Esophagus muscularis mucosa (tissue), 4 donors: ENCODE measurements at regions not wholly inside any gene's neighbourhood (a gene's known extent, or its start where the extent isn't known, plus 50 kb on each side); places are given as distances from the start of the nearest gene placed in this dataset.

Experiments used
- DNase-seq: peaks from one replicate; pipeline ENCODE4 v3.0.0-alpha.2; 2017; ENCODE audit errors: extremely low spot score
- H3K27ac ChIP-seq, 4 donors: fragments of 200-600 bp; sonication (generic); replicated peaks in 1 of 4; 1 replicate in 3 of 4; 2 replicates in 1 of 4; pipeline ENCODE4 v1.5.1; 2016 to 2019; ENCODE audit warnings: mild to moderate bottlenecking in 1 of 4
- H3K27me3 ChIP-seq, 4 donors: fragments of 200-600 bp; sonication (generic); one replicate each; pipeline versions ENCODE4 v1.5.1 to v1.6.0; 2016 to 2019
- H3K36me3 ChIP-seq, 4 donors: fragments of 200-600 bp; sonication (generic); one replicate each; pipeline ENCODE4 v1.5.1; 2016 to 2019
- H3K4me1 ChIP-seq, 4 donors: fragments of 200-600 bp; sonication (generic); one replicate each; pipeline ENCODE4 v1.5.1; 2016 to 2019
- H3K4me3 ChIP-seq, 4 donors: fragments of 200-600 bp; sonication (generic); 1 replicate in 2 of 4; 2 replicates in 2 of 4; pipeline ENCODE4 v1.5.1; 2016 to 2019; ENCODE audit warnings: mild to moderate bottlenecking in 4 of 4, moderate library complexity in 1 of 4
- H3K9me3 ChIP-seq, 4 donors: fragments of 200-600 bp; sonication (generic); 1 replicate in 3 of 4; 2 replicates in 1 of 4; pipeline ENCODE4 v1.5.1; 2016 to 2019
- EP300 ChIP-seq: sonication (generic); formaldehyde crosslinking; IDR thresholded peaks from one replicate; pipeline ENCODE4 v1.6.1; 2017; ENCODE audit warnings: antibody characterized with exemption
- POLR2A ChIP-seq: fragments of 450-650 bp; IDR thresholded peaks from one replicate; pipeline ENCODE4 v1.6.1; 2017; ENCODE audit warnings: antibody characterized with exemption, moderate library complexity, mild to moderate bottlenecking, low read depth
- POLR2AphosphoS5 ChIP-seq, 2 donors: sonication (generic); formaldehyde crosslinking; IDR thresholded peaks; one replicate each; pipeline ENCODE4 v1.6.1; 2017; ENCODE audit warnings: antibody characterized with exemption in 2 of 2
- WGBS: methylation state at CpG from one replicate; pipeline ENCODE4 v1.1.5; 2018; 5-methylcytosine and 5-hydroxymethylcytosine counted together
- intact Hi-C: fragments of 100-400 bp; cut with DNase I; formaldehyde crosslinking; loops from one replicate; pipeline ENCODE4 v1.15.1; 2023
- TF ChIP-seq, protein P1 (sequence below), 3 experiments: fragments of 200-600 bp in 2 of 3; fragments of 450-650 bp in 1 of 3; sonication (generic) in 2 of 3; IDR thresholded peaks; one replicate each; pipeline ENCODE4 v1.5.1; 2017 to 2019; ENCODE audit warnings: antibody characterized with exemption in 3 of 3, mild to moderate bottlenecking in 2 of 3, moderate library complexity in 1 of 3

DNA sequence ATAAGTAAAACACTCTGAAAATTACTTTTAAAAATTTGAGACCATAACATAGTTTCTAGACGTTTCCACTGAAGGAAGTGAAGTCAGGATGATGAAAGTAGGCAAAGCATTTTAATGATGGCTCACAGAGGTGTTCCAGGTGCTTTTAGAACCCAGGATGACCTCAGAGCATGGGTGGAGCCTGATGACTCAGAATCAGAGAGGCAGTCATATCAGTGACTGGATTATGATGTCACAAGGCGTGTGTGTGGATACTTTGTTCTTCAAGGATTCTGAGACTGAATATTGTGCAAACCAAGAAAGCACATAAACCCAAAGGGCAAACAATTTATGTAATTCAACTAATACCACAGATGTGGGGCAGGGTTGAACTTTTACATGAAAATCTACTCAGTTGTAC is 200.2 kb upstream of the FOXN2 start:
- no peak overlapping the region for H3K4me3 ChIP-seq
- no peak overlapping the region for H3K27ac ChIP-seq
- H3K9me3 ChIP-seq, result no peaks in the 10 kb centered on the region
- intact Hi-C loops, result no loop called here
- no peaks in the 10 kb centered on the region for H3K27me3 ChIP-seq
- H3K36me3 ChIP-seq, result no peaks in the 10 kb centered on the region
- H3K4me1 ChIP-seq, result peaks cover 8 to 14% (median 12%) of the 10 kb centered on the region in 4 donors
- no peak for DNase-seq
- 58% methylated on average over 2 of the region's 2 CpGs for WGBS
- TF ChIP-seq EP300 (no peak), POLR2AphosphoS5 (IDR thresholded peaks at IDR 0.05) (no peak), POLR2A (no peak)
- TF ChIP-seq, protein P1, sequence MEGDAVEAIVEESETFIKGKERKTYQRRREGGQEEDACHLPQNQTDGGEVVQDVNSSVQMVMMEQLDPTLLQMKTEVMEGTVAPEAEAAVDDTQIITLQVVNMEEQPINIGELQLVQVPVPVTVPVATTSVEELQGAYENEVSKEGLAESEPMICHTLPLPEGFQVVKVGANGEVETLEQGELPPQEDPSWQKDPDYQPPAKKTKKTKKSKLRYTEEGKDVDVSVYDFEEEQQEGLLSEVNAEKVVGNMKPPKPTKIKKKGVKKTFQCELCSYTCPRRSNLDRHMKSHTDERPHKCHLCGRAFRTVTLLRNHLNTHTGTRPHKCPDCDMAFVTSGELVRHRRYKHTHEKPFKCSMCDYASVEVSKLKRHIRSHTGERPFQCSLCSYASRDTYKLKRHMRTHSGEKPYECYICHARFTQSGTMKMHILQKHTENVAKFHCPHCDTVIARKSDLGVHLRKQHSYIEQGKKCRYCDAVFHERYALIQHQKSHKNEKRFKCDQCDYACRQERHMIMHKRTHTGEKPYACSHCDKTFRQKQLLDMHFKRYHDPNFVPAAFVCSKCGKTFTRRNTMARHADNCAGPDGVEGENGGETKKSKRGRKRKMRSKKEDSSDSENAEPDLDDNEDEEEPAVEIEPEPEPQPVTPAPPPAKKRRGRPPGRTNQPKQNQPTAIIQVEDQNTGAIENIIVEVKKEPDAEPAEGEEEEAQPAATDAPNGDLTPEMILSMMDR (IDR thresholded peaks at IDR 0.05), result no peak

DNA sequence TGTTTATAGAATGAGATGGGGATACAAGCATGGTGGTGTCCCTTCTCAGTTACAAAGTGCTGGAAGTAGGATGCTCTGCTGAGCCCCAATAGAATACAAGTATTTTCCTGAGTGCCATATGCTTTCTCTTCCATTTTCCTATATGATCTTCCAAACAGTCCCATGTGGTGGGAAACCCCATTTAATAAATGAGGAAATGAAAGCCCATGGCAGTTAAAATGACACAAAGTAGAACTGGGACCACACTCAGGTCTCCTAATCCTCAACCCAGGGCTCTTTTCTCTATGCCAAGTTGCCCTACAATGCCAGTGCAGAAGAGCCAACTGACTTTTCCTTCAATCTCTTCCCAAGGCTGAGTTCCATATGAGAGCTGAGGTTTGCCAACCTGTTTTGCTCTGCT is 198.0 kb upstream of the FOXN2 start:
- Histone ChIP-seq H3K36me3 (no peaks in the 10 kb centered on the region), H3K4me3 (no peak overlapping the region), H3K9me3 (no peaks in the 10 kb centered on the region), H3K27ac (no peak overlapping the region), H3K27me3 (no peaks in the 10 kb centered on the region), H3K4me1 (peaks cover 6 to 8% (median 8%) of the 10 kb centered on the region in 4 donors)
- intact Hi-C loops, result no loop called here
- no peak for TF ChIP-seq EP300
- TF ChIP-seq POLR2A, result no peak
- TF ChIP-seq POLR2AphosphoS5 (IDR thresholded peaks at IDR 0.05), result no peak
- TF ChIP-seq, protein P1 (IDR thresholded peaks at IDR 0.05), result no peak
- DNase-seq, result no peak

DNA sequence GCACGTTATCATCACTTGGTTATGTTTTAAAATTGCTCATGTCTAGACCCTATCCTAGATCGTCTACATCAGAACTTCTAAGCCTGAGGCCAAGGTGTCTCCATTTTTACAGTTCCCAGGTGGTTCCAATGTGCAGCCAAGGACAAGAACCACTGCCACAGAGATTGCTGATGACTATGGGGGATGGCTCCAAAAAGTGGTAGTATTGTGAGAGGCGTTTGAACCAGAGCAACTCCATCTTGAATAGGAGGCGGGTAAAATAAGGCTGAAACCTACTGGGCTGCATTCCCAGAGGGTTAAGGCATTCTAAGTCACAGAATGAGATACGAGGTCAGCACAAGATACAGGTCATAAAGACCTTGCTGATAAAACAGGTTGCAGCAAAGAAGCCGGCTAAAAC is 195.6 kb upstream of the FOXN2 start:
- DNase-seq, result no peak
- H3K36me3 ChIP-seq, result no peaks in the 10 kb centered on the region
- no peak for TF ChIP-seq EP300
- no peak for TF ChIP-seq POLR2AphosphoS5 (IDR thresholded peaks at IDR 0.05)
- TF ChIP-seq POLR2A, result no peak
- TF ChIP-seq, protein P1 (IDR thresholded peaks at IDR 0.05), result no peak
- H3K27me3 ChIP-seq, result no peaks in the 10 kb centered on the region
- 91% methylated on average over 6 of the region's 6 CpGs for WGBS
- intact Hi-C loops, result no loop called here
- H3K4me3 ChIP-seq, result no peak overlapping the region
- H3K4me1 ChIP-seq, result no peaks in the 10 kb centered on the region
- H3K9me3 ChIP-seq, result no peaks in the 10 kb centered on the region
- H3K27ac ChIP-seq, result no peak overlapping the region

DNA sequence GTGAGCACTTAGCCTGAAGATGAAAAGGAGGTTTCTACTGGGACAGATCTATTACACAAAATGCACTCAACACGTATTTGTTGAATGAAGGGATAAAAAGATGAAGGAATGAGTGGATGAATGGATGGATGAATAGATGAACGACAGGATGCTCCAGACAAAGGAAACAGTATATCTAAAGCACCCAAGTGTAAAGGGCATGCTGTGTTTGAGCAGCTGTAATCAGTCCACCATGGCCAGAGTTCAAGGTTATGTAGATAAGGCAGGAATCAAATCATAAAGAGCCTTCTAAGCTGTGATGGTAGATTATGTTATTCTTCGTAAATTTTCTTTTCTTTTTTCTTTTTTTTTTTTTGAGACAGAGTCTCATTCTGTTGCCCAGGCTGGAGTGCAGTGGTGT is 194.4 kb upstream of the FOXN2 start:
- no peaks in the 10 kb centered on the region for H3K4me1 ChIP-seq
- no peak for DNase-seq
- intact Hi-C loops, result no loop called here
- WGBS, result 73% methylated on average over 3 of the region's 3 CpGs
- no peaks in the 10 kb centered on the region for H3K27me3 ChIP-seq
- no peak overlapping the region for H3K4me3 ChIP-seq
- no peak overlapping the region for H3K27ac ChIP-seq
- no peaks in the 10 kb centered on the region for H3K9me3 ChIP-seq
- no peak for TF ChIP-seq POLR2A
- TF ChIP-seq, protein P1 (IDR thresholded peaks at IDR 0.05), result no peak
- TF ChIP-seq POLR2AphosphoS5 (IDR thresholded peaks at IDR 0.05), result no peak
- TF ChIP-seq EP300, result no peak
- H3K36me3 ChIP-seq, result no peaks in the 10 kb centered on the region

DNA sequence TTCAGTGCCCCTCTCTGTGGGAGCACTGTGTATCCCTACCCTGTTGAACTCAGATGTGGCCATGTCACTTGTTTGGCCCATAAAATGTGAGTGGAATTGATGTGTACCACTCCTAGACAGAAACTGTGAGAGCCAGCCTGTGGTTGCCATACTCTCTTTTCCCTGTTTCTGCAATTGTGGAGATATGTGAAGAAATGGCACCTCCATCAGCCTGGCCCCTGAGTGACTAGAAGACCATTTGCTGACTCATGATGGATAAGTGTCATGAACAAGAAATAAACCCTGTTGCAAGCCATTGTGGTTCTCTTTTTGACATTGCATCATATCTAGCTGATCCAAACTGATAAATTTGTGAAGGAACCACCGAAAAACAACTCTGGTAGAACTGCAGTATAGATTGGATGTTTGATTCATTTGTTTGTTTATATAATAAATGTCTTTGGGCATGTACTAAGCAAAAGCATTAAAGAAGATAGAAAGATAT is 193.7 kb upstream of the FOXN2 start:
- Histone ChIP-seq H3K27me3 (no peaks in the 10 kb centered on the region), H3K27ac (no peak overlapping the region), H3K4me1 (no peaks in the 10 kb centered on the region), H3K36me3 (no peaks in the 10 kb centered on the region), H3K9me3 (no peaks in the 10 kb centered on the region), H3K4me3 (no peak overlapping the region)
- no peak for DNase-seq
- WGBS, result 83% methylated on average over 1 of the region's 1 CpG
- intact Hi-C loops, result no loop called here
- no peak for TF ChIP-seq EP300
- no peak for TF ChIP-seq POLR2AphosphoS5 (IDR thresholded peaks at IDR 0.05)
- no peak for TF ChIP-seq POLR2A
- TF ChIP-seq, protein P1 (IDR thresholded peaks at IDR 0.05), result no peak
